Myocyte (in vitro differentiated cells): ENCODE measurements at regions not wholly inside any gene's neighbourhood (a gene's known extent, or its start where the extent isn't known, plus 50 kb on each side); places are given as distances from the start of the nearest gene placed in this dataset.
"Not testable (repeated sequence)": the region's sequence is repeated elsewhere in the genome, so short reads cannot be mapped to it uniquely, and the experiment has no call there.

Source experiments
- DNase-seq: peaks from one replicate; pipeline ENCODE4 v3.0.0-alpha.2; 2012; ENCODE audit warnings: low read depth

DNA sequence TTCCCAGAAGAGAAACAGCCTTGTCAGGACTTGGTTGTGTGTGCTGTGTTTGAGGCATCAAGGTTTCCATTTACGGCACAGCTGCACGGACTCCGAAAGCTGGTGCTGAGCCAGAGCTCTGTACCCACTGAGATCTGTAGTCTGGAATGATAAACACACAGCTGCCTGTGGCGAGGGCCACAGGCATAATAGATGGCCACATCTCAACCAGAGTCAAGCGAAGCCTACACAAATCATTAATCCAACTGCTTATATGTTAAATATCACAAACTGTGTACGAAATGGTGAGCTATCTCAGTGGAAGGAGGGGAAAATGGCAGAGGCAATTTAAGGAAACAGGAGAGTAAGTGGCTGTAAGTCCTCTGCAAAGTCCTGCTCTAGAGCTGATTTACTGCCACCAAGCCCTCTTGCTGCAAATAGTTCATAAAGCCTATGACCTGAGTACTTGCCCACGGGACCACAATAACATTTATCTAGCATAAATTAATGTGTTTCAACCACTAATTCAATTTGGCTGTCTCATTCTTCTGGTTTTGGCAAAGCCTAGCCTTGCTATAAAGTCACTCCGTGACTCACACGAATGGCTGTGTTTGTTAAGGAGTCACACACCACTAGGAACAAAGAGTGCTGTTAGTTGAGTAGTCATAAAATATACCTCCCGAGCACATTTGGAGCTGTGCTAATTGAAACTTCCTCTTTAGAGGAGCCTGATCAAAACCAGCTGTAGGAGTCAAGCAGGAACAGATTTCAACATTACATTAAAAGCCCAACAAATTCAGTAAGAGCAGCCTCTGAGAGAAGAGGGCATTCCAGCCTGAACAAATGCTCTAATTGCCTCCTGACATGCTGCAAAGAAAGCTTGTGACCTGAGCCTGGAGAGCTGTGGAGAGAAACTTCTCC, 738.6 kb upstream of the ZNF608 start:
- peak; percentile 98 for DNase-seq

DNA sequence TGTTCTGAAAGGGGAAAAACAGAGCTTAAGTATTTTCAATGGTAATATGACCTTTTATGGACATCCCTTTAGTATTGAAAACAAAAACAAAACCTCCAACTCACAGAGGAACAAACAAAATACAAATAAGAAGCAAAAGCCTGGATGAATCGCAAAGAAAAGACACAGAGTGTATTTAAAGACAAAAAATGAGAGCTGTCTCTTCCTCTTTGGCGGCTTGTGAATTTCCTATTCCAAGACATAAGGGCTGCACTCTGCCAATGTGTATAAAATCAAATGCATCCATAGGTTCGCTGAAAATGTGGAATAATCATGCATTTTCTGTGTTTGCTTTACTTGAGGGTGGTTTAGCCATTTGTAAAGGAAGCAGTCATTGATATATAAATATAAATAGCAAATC, 739.3 kb upstream of the ZNF608 start:
- no peak for DNase-seq

DNA sequence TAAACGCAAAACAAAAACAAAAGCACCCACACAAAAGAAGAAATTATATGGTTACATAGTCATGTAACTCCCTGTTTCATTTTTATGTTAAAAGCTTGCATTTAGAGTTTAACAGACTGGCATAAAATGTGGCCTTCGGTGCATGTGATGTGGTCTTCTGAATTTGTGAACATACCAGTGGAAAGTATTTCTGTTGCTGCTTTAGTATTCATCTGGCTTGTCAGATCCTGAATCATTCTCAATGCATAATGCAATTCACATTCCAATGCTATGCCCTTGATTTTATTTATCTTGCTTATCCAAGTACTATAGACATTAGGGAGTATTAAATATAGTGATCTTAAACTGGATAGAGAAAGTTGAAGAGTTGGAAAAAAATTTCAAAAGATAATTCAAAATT, 740.2 kb upstream of the ZNF608 start:
- peak; percentile 36 for DNase-seq

DNA sequence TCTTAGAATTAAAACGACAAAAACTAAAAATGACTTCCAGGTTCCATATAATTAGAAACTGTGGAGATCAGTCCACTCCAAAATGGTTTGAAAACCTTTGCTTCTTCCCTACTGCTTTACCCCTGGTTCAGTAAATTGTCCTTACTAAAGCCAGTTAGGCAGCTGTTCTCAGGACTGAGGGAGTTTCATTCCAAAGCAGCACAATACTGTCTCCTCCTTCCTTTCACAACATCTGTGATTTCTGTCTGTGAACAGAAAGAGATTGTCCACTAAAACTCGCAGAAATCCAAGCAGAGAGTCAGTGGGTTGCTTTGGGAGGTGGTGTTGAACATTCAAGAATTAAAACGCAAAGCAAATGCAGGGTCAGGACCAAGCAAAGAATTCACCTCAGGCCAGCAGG, 740.8 kb upstream of the ZNF608 start:
- DNase-seq = peak; percentile 75

DNA sequence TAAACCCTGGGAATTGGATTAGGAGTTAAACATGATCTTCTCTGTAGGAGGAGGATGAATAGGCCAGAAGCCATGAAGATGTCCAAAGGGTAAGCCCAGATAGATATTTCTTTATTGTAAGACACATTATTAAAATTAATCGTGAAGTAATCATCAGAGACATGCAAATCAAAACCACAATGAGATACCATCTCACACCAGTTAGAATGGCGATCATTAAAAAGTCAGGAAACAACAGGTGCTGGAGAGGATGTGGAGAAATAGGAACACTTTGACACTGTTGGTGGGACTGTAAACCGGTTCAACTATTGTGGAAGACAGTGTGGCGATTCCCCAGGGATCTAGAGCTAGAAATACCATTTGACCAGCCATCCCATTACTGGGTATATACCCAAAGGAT, 741.2 kb upstream of the ZNF608 start:
- DNase-seq = not testable (repeated sequence)

DNA sequence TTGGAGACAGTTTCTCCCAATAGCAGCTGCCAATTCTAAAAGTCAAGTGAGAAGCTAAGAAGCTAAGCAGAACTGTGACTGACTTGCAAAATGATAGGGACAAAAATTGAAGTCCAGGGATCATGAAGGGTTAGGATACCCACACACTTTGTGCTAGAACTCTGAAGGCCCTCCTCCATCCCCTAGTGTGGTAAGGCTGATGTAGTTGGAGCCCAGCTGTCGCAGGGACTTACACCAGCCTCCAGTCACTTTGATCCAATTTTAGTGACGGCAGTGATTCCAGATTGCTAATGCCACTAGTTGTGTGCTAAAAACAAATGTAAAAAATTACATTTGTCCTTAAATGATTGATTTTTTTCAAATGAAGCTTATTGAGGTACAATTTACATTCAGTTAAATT, 742.7 kb upstream of the ZNF608 start:
- DNase-seq = peak; percentile 79

DNA sequence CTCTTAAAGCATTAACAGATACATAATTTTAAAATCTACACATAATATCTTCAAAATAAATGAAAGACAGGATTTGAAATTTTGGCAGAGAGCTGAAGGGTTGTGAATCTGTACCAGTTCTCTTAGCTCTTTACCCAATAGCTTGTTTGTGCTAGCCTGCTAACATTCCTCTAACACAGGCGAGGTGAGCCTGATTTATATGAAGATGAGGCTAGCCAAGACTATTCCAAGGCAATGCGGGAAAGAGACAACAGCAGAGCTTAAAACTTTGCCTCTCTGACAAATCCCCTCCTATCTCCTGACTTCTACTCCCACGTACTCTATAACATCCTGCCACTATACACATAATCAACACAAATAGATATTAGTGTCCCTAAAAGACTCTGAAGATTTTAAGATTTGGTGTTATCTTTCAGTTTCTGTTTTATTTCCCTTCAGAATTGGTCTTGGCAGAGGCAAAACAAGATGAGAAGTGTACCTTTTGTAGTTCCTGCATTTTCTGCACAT, 745.6 kb upstream of the ZNF608 start:
- peak; percentile 35 for DNase-seq

DNA sequence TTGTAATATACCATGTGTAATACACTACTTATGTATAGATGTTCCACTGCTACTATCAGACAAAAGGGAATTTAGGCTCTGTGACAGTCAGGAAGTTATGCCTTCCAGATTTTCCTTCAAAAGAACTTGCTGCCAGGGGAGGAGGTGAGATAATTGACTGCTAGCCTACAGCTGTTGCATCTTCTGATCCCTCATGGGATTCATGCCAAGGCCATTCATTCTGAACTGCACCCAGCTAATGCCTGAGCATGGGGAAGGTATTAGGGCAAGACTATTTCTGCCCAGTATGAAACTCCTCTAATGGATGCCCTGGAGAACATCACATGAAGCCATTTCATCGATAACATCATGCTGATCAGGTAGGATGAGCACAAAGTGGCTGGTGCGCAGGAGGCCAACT, 746.5 kb upstream of the ZNF608 start:
- DNase-seq = peak; percentile 93

DNA sequence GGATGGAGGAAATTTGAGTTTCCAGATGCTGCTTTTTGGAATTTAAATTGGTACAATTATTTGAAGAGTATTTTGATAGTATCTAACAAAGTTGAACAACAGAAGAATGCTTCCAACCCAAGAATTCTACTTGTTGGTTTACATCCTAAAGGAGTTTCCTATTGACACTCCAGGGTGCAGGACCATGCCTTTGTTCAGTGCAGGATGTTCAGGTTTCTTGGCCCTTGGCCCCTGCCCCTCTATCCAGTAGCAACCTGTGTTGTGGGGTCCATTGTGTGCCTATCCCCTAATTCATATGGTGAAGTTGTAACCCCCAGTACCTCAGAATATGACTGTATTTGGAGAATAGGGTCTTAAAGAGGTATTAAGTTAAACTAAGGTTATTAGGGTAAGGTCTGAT, 750.0 kb upstream of the ZNF608 start:
- DNase-seq = no peak

DNA sequence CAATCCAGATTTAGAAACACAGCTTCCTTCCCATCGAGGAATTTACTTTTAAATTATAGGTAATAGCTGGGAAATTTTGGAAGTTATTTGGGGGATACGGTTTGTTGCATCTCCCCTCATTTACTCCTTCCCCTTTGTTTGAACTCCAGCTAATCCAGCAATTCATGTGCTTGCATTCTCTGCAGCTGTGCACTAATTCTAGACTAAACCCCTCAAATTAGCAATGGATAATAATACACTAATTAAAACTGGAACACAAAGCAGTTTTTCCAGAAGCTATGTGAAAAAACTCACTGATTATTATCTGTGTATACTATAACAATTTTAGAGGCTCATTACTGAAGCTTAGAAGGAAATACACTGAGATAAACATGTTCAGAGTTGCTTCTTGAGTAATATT, 751.2 kb upstream of the ZNF608 start:
- no peak for DNase-seq

DNA sequence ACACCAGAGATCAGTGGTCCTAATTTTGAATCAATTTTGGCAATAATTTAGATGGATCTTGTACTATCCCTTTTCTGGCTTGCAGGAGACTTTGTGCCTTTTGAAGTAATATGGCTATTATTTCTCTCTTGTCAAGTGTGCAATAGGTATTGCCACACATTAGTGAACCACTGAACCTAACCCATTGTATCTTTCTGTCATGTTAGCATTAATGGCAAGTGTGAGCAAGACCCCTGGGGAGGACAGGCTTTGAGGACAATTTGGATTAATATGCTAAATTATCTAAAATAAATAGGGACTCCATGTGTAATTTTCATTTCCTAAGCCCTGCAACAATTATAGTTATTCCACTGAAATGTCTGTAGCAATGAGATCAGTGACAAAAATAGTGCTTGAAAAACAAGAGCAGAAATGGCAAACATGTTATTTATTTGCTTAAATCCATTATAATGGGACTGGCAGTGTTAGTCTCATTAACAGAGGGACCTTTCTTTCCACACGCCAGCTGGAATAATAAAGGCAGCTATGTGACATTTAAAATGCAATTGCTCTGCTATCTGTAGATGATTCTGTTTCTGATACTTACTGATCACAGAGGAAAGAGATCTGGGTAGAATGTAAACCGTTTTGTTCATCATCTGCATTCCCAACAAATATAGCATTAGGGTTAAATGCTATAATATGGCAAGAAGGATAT, 753.3 kb upstream of the ZNF608 start:
- no peak for DNase-seq

DNA sequence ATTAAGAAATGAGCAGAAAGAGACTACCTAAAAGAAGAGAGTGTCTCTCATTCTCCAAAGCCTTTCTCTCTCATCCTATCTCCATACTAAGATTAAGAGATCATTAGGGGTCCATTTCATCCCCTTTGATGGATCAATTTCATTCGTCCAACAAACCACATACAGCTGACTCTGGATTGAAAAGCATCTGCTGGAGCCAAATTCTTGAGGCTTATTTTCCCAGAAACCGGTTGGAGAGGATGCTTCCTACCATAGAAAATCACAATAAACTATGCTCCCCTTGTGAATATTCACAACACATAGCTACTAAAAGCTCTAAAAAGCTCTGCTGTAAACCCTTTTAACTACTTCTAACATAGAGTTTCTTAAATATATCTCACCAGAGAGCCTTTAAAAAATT, 755.0 kb upstream of the ZNF608 start:
- DNase-seq = peak; percentile 84

DNA sequence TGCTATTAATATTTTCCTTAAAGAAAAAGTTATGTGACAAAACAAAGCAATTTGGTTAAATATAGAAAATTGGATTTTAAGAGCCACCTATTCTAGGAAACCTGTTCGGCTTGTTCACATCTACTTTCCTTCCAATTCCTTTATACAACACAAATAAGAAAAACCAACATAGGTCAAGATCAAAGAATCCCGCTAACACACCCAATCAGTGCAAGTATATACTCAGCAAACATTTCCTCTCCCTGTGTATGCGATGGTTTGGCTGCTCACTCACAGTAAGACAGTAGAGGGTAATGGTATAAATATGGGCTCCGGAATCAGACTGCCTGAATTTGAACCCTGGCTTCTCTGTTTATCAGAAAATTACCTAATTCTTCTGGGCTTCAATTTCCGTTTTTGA, 757.5 kb upstream of the ZNF608 start:
- no peak for DNase-seq

DNA sequence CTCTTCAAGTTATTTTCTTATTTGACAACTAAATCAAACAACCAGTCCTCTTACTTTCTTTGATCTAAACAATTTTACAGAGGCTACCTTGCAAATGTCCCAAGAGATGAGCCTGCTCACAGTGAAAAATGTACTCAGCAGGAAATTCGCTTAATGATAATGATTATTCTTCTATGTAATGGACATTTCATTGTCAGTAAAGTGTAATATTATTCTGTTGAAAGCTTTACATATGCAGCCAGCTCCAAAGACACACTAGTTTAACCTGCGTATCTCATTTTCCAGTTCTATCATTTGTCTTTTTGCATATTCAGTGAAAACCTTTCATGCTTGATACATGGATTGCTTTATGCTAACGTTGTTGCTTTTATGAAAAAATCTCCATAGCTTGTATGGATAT, 758.7 kb upstream of the ZNF608 start:
- no peak for DNase-seq

DNA sequence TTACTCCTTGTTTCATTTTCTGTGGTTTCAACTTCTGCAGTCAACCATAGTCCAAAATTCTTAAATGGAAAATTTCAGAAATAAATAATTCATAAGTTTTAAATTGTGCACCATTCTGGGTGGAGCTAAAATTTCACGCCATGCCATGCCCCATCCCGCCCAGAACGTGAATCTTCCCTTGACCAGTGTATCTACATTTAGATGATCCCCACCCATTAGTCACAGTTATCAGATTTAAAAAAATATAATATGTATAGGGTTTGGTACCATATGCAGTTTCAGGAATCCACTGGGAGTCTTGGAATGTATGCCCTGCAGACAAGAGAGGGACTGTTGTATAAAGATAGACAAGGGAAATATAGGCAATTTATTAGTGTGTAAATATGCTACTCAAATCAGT, 759.7 kb upstream of the ZNF608 start:
- DNase-seq = no peak

DNA sequence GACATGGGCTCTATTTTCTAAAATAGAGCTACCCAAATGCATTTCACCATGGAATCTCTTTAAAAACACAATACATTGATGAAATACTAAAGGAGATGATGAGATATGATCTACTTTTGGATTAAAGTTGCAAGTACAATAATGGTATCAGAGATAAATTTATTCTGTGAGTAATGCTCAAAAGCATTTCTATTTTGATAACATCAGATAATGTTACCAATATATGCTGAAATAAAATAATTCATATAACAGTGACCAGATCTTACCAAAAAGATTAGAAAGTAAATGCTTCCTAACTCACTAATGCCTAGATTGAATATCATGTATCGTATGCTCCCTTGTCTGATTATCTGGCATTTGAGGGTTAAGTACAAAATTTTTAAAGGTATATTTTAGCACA, 761.8 kb upstream of the ZNF608 start:
- no peak for DNase-seq

DNA sequence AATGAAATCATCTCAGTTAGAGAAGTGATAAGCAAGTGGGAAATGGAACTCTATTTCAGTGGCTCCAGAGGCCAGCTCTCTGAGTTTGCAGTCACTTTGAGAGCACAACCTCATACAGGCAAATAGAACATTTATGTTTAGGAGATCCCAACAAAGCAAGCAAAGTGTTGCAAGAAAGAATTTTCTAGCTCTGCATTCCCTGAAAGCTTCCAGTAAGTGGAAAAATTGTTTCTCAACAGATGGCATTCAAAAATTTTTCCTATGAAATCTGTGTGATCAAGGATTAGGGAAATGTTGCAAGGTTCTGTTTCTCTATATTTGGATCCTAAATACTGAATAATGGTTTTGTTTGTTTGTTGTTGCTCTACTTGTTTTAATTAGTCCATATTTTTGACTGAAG, 764.2 kb upstream of the ZNF608 start:
- no peak for DNase-seq

DNA sequence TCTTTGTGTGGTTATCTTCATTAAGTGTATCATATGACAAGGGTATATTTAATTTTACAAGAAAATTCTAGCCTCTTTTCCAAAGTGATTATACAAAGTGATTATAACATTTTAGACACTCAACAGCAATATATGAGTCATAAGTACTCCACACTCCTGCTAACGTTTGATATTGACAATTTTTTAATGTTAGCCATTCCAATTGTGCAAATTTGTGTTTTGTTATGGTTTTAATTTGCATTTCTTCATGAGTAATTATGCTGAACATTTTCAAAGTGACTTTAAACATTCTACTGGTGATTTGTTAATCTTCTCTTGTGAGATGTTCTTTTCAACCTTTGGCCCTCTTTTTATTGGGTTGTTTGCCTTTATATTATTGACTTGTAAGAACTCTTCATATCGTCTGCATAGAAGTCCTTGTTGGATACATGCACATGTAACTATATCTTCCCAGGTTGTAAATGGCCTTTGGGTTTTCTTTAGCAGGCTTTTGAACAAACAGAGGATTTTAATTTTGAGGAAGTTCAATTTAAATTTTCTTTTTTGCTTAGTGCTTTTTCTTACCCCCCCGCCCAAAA, 771.6 kb upstream of the ZNF608 start:
- no peak for DNase-seq

DNA sequence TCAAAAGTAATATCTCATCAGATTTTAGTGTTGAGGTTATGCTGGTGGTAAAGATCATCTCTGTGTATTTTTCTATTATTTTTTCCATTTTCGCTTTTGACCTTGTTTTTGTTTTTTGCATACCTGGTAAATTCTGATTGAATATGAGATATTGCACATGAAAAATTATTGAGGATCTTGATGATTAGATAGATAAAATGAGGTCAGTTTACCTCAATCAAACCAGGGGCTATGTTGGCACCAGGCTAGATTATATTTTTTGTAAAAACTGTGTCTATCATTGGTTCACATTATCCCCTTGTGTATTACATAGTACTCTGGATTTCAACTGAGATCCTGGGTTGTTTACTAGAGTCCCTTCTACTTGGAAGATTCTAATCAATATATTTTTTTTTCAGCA, 774.9 kb upstream of the ZNF608 start:
- no peak for DNase-seq

DNA sequence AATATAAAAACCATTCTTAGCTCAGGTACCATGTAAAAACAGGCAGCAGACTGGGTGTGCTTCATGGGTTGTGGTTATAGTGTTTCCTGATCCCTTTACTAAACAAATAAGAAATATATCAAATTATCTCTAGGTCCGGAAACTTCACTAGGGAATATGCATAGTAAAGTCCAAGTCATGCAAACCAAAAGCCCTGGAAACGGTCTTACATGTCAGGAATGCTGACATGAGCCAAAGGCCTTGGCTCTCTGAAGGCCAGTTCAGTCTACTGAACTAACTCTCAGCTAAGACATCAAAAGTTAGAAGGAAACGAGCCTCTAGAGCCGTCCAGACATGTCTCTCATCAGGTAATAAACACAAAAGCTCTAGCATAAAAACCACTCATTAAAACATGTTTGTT, 778.9 kb upstream of the ZNF608 start:
- DNase-seq = peak; percentile 37

DNA sequence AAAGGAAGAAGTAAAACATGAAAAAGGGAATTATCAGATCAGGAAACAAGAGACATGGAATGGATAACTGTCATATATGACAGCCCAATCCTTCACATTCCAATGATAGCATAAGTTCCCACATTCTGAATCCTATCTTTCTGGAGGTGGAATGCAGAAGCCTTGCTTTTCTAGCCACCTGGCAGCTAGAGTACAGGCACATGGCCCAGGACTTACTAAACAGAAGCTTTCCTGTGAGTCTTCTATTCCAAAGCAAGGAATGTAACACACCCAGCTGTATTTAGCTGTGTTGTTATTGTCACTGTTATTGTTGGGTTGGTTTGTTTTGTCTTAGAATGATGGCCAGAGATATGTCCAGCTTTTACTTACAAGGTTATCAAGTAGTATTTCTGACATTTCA, 780.5 kb upstream of the ZNF608 start:
- peak; percentile 23 for DNase-seq

DNA sequence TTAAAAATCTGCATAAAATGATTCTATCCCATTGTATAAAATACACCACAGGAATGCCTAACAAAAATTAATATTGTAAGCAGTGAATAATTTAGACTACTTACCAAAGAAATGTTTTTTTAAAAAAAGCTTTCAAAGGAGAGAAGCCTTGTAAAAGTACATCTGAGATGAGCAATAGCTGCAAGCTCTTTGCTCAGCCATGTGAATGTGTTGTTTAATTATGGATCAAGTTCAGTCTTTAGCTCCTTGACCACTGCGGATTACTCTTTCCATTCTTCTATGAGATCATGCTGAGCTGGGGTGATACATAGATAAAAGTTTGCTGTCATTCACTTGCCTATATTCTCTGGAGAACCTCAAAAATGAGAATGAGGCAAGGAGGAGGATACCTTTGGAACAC, 782.4 kb upstream of the ZNF608 start:
- no peak for DNase-seq
